ENCODE measurements at regions not wholly inside any gene's neighbourhood (a gene's known extent, or its start where the extent isn't known, plus 50 kb on each side); places are given as distances from the start of the nearest gene placed in this dataset.

- TF ChIP-seq ZFP3 (CRISPR knock-in tag; IDR thresholded peaks at IDR 0.05) (no peak), ZFP30 (CRISPR knock-in tag; IDR thresholded peaks at IDR 0.05) (no peak), BACH2 (CRISPR knock-in tag; IDR thresholded peaks at IDR 0.05; ENCODE audit: borderline replicate concordance) (no peak), SNAI2 (CRISPR knock-in tag; IDR thresholded peaks at IDR 0.05) (no peak), ARNTL (CRISPR knock-in tag; IDR thresholded peaks at IDR 0.05; ENCODE audit: borderline replicate concordance, low read depth) (no peak), TOX (CRISPR knock-in tag; IDR thresholded peaks at IDR 0.05; ENCODE audit: borderline replicate concordance) (no peak), ZNF8 (CRISPR knock-in tag; IDR thresholded peaks at IDR 0.05) (no peak), CSDC2 (CRISPR knock-in tag; IDR thresholded peaks at IDR 0.05) (no peak), CREB5 (CRISPR knock-in tag; IDR thresholded peaks at IDR 0.05; ENCODE audit: low read depth) (no peak)
- TF ChIP-seq, protein P1, sequence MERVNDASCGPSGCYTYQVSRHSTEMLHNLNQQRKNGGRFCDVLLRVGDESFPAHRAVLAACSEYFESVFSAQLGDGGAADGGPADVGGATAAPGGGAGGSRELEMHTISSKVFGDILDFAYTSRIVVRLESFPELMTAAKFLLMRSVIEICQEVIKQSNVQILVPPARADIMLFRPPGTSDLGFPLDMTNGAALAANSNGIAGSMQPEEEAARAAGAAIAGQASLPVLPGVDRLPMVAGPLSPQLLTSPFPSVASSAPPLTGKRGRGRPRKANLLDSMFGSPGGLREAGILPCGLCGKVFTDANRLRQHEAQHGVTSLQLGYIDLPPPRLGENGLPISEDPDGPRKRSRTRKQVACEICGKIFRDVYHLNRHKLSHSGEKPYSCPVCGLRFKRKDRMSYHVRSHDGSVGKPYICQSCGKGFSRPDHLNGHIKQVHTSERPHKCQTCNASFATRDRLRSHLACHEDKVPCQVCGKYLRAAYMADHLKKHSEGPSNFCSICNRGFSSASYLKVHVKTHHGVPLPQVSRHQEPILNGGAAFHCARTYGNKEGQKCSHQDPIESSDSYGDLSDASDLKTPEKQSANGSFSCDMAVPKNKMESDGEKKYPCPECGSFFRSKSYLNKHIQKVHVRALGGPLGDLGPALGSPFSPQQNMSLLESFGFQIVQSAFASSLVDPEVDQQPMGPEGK (CRISPR knock-in tag; IDR thresholded peaks at IDR 0.05; ENCODE audit: borderline replicate concordance) = no peak
These were observed 274.3 kb downstream of the COL12A1 start for GRCh38 chr6:74931558-74931957.

All from SK-N-SH treated with all-trans-retinoic acid at 6 μM for 48 hours (cell line).